HEK293T (cell line): ENCODE measurements at regions not wholly inside any gene's neighbourhood (a gene's known extent, or its start where the extent isn't known, plus 50 kb on each side); places are given as distances from the start of the nearest gene placed in this dataset.

Experiments
- ARNT ChIP-seq: fragments of 450-650 bp; IDR thresholded peaks from 2 replicates; pipeline ENCODE4 v1.6.1; 2017; ENCODE audit warnings: mild to moderate bottlenecking
- BHLHE40 ChIP-seq: fragments of 450-650 bp; IDR thresholded peaks from 2 replicates; pipeline ENCODE4 v1.6.1; 2016; ENCODE audit warnings: mild to moderate bottlenecking, moderate library complexity, borderline replicate concordance
- CTBP1 ChIP-seq: fragments of 450-650 bp; IDR thresholded peaks from 2 replicates; pipeline ENCODE4 v1.6.1; 2016; ENCODE audit warnings: borderline replicate concordance
- ELF4 ChIP-seq: fragments of 450-650 bp; IDR thresholded peaks from 2 replicates; pipeline ENCODE4 v1.6.1; 2017; ENCODE audit warnings: antibody characterized with exemption
- FOXA1 ChIP-seq: fragments of 450-650 bp; IDR thresholded peaks from 2 replicates; pipeline ENCODE4 v1.6.1; 2016; ENCODE audit warnings: mild to moderate bottlenecking
- FOXK2 ChIP-seq: fragments of 450-650 bp; IDR thresholded peaks from 2 replicates; pipeline ENCODE4 v1.6.1; 2016; ENCODE audit warnings: mild to moderate bottlenecking
- FOXM1 ChIP-seq: fragments of 450-650 bp; IDR thresholded peaks from 2 replicates; pipeline ENCODE4 v1.6.1; 2017; ENCODE audit warnings: mild to moderate bottlenecking, borderline replicate concordance
- L3MBTL2 ChIP-seq: fragments of 450-650 bp; conservative IDR thresholded peaks from 2 replicates; pipeline ENCODE4 v1.6.1; 2016; ENCODE audit warnings: mild to moderate bottlenecking
- SP1 ChIP-seq: fragments of 450-650 bp; IDR thresholded peaks from 2 replicates; pipeline ENCODE4 v1.6.1; 2017
- SUZ12 ChIP-seq: fragments of 450-650 bp; IDR thresholded peaks from 2 replicates; pipeline ENCODE4 v1.6.1; 2016; ENCODE audit warnings: mild to moderate bottlenecking
- TARDBP ChIP-seq: fragments of 450-650 bp; IDR thresholded peaks from 2 replicates; pipeline ENCODE4 v1.6.1; 2016
- ZNF384 ChIP-seq: fragments of 450-650 bp; IDR thresholded peaks from 2 replicates; pipeline ENCODE4 v1.6.1; 2016

DNA sequence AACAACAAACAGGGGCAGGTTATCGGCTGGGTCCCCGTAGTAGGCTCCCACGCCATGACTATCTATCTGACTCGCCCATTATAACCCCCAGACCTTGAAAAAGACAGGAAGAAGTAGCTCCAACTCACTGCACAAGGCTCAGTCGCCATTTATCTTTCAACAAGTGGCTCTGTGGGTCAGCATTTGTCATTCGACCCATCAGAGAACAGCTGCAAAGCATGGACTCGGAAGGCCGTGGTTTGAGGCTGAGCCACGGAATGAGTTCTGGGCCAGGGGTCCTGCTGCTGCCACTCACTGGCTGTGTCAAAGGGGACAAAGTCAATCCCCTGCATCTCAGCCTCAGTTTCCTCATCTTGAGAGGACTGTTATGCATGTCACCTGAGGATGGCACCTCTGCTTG lies 131.0 kb downstream of the DMRTA2 start:
- TF ChIP-seq ARNT (no peak), SP1 (no peak), ELF4 (no peak), BHLHE40 (no peak), FOXK2 (no peak), CTBP1 (no peak), FOXA1 (no peak), FOXM1 (no peak), TARDBP (no peak), L3MBTL2 (no peak), ZNF384 (no peak), SUZ12 (no peak)
